GM23248 (cell line): ENCODE measurements at regions not wholly inside any gene's neighbourhood (a gene's known extent, or its start where the extent isn't known, plus 50 kb on each side); places are given as distances from the start of the nearest gene placed in this dataset.

Experiments
- EZH2 ChIP-seq: fragments of 200-600 bp; sonication (generic); IDR thresholded peaks from 2 replicates; pipeline ENCODE4 v1.6.1; 2018; ENCODE audit warnings: antibody characterized with exemption, mild to moderate bottlenecking; ENCODE audit not compliant: insufficient read depth, poor library complexity, severe bottlenecking
- EZH2phosphoT487 ChIP-seq: fragments of 200-600 bp; sonication (generic); IDR thresholded peaks from 2 replicates; pipeline ENCODE4 v1.6.1; 2018; ENCODE audit warnings: antibody characterized with exemption, moderate library complexity, mild to moderate bottlenecking, low read depth; ENCODE audit not compliant: insufficient read depth

GRCh38 chr3:103247459-103247858 lies 812.6 kb downstream of the ZPLD1 start:
- TF ChIP-seq EZH2 (no peak), EZH2phosphoT487 (no peak)
